Prostate gland (tissue), 2 donors: ENCODE measurements at regions not wholly inside any gene's neighbourhood (a gene's known extent, or its start where the extent isn't known, plus 50 kb on each side); places are given as distances from the start of the nearest gene placed in this dataset.

Experiments used
- CTCF ChIP-seq, 4 experiments: fragments of 200-600 bp in 2 of 4; fragments of 450-650 bp in 2 of 4; sonication (generic) in 2 of 4; IDR thresholded peaks; 1 replicate in 3 of 4; 2 replicates in 1 of 4; pipeline ENCODE4 v1.5.1; 2016 to 2019; ENCODE audit warnings: antibody characterized with exemption in 4 of 4, mild to moderate bottlenecking in 2 of 4, moderate library complexity in 2 of 4
- POLR2AphosphoS5 ChIP-seq: sonication (generic); formaldehyde crosslinking; IDR thresholded peaks from one replicate; pipeline ENCODE4 v1.6.1; 2017; ENCODE audit warnings: antibody characterized with exemption

GRCh38 chr20:57813509-57814269 is 103.9 kb upstream of the PMEPA1 start:
- TF ChIP-seq CTCF (IDR thresholded peaks at IDR 0.05) = no peak
- TF ChIP-seq POLR2AphosphoS5 = no peak
